MM.1S (cell line): ENCODE measurements at regions not wholly inside any gene's neighbourhood (a gene's known extent, or its start where the extent isn't known, plus 50 kb on each side); places are given as distances from the start of the nearest gene placed in this dataset.

ENCODE experiments used
- EZH2 ChIP-seq: fragments of 300-600 bp; sonication (generic); optimal IDR thresholded peaks from 2 replicates; pipeline ENCODE3; 2017; ENCODE audit warnings: low read depth, mild to moderate bottlenecking, antibody characterized with exemption, low read length, mixed read lengths
- EZH2phosphoT487 ChIP-seq: fragments of 300-600 bp; sonication (generic); IDR thresholded peaks from 2 replicates; pipeline ENCODE4 v1.6.1; 2018; ENCODE audit warnings: antibody characterized with exemption, low read length
- TF ChIP-seq, protein P1 (sequence below): fragments of 300-600 bp; sonication (generic); IDR thresholded peaks from 2 replicates; pipeline ENCODE4 v1.5.1; 2016; ENCODE audit warnings: antibody characterized with exemption, low read length, mixed read lengths

DNA sequence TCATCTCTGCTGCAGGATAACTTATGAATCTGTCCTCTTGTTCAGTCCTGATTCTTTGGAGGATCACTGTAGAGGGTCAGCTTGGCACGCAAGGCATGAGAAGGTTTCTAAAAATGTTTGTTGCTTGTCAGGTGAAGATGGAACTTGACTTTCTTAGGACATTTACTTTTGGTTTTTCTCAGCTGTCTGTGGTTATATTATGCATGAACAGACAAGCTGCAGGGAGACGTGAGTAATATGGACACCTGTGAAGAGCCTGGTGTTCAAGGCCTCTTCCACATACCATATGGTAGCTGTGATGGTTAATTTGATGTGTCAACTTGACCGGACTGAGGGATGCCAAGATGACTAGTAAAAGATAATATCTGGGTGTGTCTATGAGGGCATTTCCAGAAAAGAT, 270.2 kb upstream of the CPHXL start:
- TF ChIP-seq, protein P1, sequence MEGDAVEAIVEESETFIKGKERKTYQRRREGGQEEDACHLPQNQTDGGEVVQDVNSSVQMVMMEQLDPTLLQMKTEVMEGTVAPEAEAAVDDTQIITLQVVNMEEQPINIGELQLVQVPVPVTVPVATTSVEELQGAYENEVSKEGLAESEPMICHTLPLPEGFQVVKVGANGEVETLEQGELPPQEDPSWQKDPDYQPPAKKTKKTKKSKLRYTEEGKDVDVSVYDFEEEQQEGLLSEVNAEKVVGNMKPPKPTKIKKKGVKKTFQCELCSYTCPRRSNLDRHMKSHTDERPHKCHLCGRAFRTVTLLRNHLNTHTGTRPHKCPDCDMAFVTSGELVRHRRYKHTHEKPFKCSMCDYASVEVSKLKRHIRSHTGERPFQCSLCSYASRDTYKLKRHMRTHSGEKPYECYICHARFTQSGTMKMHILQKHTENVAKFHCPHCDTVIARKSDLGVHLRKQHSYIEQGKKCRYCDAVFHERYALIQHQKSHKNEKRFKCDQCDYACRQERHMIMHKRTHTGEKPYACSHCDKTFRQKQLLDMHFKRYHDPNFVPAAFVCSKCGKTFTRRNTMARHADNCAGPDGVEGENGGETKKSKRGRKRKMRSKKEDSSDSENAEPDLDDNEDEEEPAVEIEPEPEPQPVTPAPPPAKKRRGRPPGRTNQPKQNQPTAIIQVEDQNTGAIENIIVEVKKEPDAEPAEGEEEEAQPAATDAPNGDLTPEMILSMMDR, result no peak
- TF ChIP-seq EZH2 (no peak), EZH2phosphoT487 (no peak)
